Keratinocyte (primary cell): ENCODE measurements at regions not wholly inside any gene's neighbourhood (a gene's known extent, or its start where the extent isn't known, plus 50 kb on each side); places are given as distances from the start of the nearest gene placed in this dataset.

Experiments
- DNase-seq: peaks from one replicate; pipeline ENCODE4 v3.0.0-alpha.2; 2011; ENCODE audit warnings: low read depth, missing footprints, low spot score
- FAIRE-seq: peaks from 2 replicates; lab custom pipeline; 2011; peaks lifted over from hg19 to GRCh38; lab: Jason Lieb, UNC
- H2AFZ ChIP-seq: 2 replicates; pipeline ENCODE4 v1.6.0; 2012; ENCODE audit warnings: low read length, control low read depth, inconsistent platforms; ENCODE audit not compliant: control insufficient read depth
- H3K27ac ChIP-seq: 2 replicates; pipeline ENCODE4 v1.5.1; 2011; ENCODE audit warnings: low read length; ENCODE audit not compliant: control insufficient read depth, insufficient read depth
- H3K27me3 ChIP-seq: 3 replicates; pipeline ENCODE4 v1.6.0; 2011; ENCODE audit warnings: low read length; ENCODE audit not compliant: control insufficient read depth, insufficient read depth; ENCODE audit errors: extremely low read depth
- H3K36me3 ChIP-seq, 2 experiments: 2 replicates in 1 of 2; 3 replicates in 1 of 2; pipeline ENCODE4 v1.5.1; 2011; ENCODE audit warnings: low read length in 2 of 2, mild to moderate bottlenecking in 1 of 2; ENCODE audit not compliant: control insufficient read depth in 2 of 2, insufficient read depth in 2 of 2; ENCODE audit errors: extremely low read depth in 1 of 2
- H3K4me1 ChIP-seq: 3 replicates; pipeline ENCODE4 v1.5.1; 2011; ENCODE audit warnings: low read length; ENCODE audit not compliant: control insufficient read depth, insufficient read depth; ENCODE audit errors: extremely low read depth
- H3K4me2 ChIP-seq: 3 replicates; pipeline ENCODE4 v1.6.0; 2011; ENCODE audit warnings: low read depth, low read length; ENCODE audit not compliant: control insufficient read depth, insufficient read depth; ENCODE audit errors: extremely low read depth
- H3K4me3 ChIP-seq, 3 experiments: fragments of 200-600 bp in 1 of 3; sonication (generic) in 1 of 3; 2 replicates in 2 of 3; 3 replicates in 1 of 3; pipeline ENCODE4 v1.5.1; 2011 to 2016; ENCODE audit warnings: low read length in 3 of 3, mild to moderate bottlenecking in 3 of 3, control low read depth in 2 of 3, inconsistent platforms in 1 of 3, low read depth in 1 of 3, mixed read lengths in 1 of 3, mixed run types in 1 of 3, moderate library complexity in 1 of 3; ENCODE audit not compliant: control insufficient read depth in 2 of 3, insufficient read depth in 2 of 3; ENCODE audit errors: extremely low read depth in 1 of 3
- H3K79me2 ChIP-seq: 2 replicates; pipeline ENCODE4 v1.6.0; 2012; ENCODE audit warnings: low read length; ENCODE audit not compliant: control insufficient read depth, insufficient read depth
- H3K9ac ChIP-seq: 3 replicates; pipeline ENCODE4 v1.6.0; 2011; ENCODE audit warnings: low read length; ENCODE audit not compliant: control insufficient read depth, insufficient read depth; ENCODE audit errors: extremely low read depth
- H3K9me1 ChIP-seq: 3 replicates; pipeline ENCODE4 v1.6.0; 2011; ENCODE audit warnings: low read length; ENCODE audit not compliant: control insufficient read depth, insufficient read depth; ENCODE audit errors: extremely low read depth
- H3K9me3 ChIP-seq: 2 replicates; pipeline ENCODE4 v1.5.1; 2012; ENCODE audit warnings: low read depth, low read length; ENCODE audit not compliant: control insufficient read depth
- H4K20me1 ChIP-seq: 3 replicates; pipeline ENCODE4 v1.6.0; 2011; ENCODE audit warnings: low read length; ENCODE audit not compliant: control insufficient read depth, insufficient read depth; ENCODE audit errors: extremely low read depth
- EZH2 ChIP-seq: IDR thresholded peaks from one replicate; pipeline ENCODE4 v1.6.1; 2012; ENCODE audit warnings: inconsistent platforms, mild to moderate bottlenecking, low read length, moderate library complexity
- dilution Hi-C: fragments of 300-500 bp; cut with MboI; formaldehyde crosslinking; loops from one replicate; pipeline ENCODE4 v1.7.0; 2020; ENCODE audit warnings: low sequenced_read_pairs; ENCODE audit not compliant: extremely low pct_ligation_motif_present
- TF ChIP-seq, protein P1 (sequence below), 3 experiments: IDR thresholded peaks in 1 of 3; conservative IDR thresholded peaks in 1 of 3; optimal IDR thresholded peaks in 1 of 3; 2 replicates in 2 of 3; 3 replicates in 1 of 3; pipeline versions ENCODE3 to v1.5.1; 2011; ENCODE audit warnings: low read length in 3 of 3, mild to moderate bottlenecking in 3 of 3, moderate library complexity in 2 of 3, control low read depth in 1 of 3, inconsistent platforms in 1 of 3; ENCODE audit not compliant: insufficient read depth in 2 of 3; ENCODE audit errors: extremely low read depth in 1 of 3

DNA sequence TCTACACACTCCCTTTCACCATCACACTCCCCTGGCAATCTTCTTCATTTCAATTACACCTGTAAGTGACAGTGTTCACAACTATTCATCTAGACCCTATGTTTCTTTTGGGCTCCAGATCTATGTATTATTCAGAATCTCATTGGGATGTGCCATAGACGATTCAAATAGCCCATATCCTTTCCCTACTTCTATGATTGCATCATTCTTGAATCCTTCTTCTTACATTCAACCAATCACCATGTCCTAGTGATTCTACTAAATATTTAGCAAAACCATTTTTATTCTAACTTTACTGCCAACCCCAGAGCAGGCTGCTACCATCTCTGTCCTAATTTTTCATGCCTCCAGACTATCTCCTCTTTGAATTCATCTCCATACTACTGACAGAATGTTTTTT lies 106.4 kb downstream of the TDRD15 start:
- Histone ChIP-seq H3K36me3 (no peaks in the 10 kb centered on the region), H3K27ac (no peak overlapping the region), H3K79me2 (no peaks in the 10 kb centered on the region), H2AFZ (no peak overlapping the region), H4K20me1 (no peaks in the 10 kb centered on the region), H3K4me3 (no peak overlapping the region), H3K27me3 (no peaks in the 10 kb centered on the region), H3K9me3 (no peaks in the 10 kb centered on the region), H3K4me2 (no peak overlapping the region), H3K9me1 (no peaks in the 10 kb centered on the region), H3K4me1 (no peaks in the 10 kb centered on the region), H3K9ac (no peak overlapping the region)
- DNase-seq (no peak), FAIRE-seq (no peak)
- dilution Hi-C loops, result no loop called here
- no peak for TF ChIP-seq EZH2
- TF ChIP-seq, protein P1, sequence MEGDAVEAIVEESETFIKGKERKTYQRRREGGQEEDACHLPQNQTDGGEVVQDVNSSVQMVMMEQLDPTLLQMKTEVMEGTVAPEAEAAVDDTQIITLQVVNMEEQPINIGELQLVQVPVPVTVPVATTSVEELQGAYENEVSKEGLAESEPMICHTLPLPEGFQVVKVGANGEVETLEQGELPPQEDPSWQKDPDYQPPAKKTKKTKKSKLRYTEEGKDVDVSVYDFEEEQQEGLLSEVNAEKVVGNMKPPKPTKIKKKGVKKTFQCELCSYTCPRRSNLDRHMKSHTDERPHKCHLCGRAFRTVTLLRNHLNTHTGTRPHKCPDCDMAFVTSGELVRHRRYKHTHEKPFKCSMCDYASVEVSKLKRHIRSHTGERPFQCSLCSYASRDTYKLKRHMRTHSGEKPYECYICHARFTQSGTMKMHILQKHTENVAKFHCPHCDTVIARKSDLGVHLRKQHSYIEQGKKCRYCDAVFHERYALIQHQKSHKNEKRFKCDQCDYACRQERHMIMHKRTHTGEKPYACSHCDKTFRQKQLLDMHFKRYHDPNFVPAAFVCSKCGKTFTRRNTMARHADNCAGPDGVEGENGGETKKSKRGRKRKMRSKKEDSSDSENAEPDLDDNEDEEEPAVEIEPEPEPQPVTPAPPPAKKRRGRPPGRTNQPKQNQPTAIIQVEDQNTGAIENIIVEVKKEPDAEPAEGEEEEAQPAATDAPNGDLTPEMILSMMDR (optimal IDR thresholded peaks at IDR 0.05 in 1 of 3, IDR thresholded peaks at IDR 0.05 in 1 of 3, conservative IDR thresholded peaks at IDR 0.05 in 1 of 3; ENCODE audit: extremely low read depth in 1 of 3, insufficient read depth in 2 of 3, low read length in 3 of 3), result no peak

DNA sequence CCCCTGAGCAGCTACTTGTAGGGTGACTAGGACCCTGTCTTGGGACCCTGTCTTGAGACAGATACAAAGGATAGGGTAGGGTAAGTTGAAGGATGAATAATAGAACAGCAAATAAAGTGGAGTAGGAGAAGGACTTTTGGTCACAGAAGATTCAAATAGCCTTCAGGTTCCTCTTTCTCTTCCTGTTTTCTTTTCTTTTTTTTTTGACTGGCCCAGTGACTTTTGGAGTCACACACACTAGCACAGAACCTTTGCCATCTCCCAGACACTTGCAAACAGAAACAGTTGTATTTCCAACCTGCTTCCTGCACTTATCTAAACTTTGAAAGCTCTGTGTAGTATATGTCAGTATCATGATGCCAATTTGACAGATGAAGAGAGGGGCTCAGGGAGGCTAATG lies 108.2 kb downstream of the TDRD15 start:
- Histone ChIP-seq H3K27me3 (no peaks in the 10 kb centered on the region), H3K4me3 (no peak overlapping the region), H3K4me1 (no peaks in the 10 kb centered on the region), H3K9ac (no peak overlapping the region), H3K9me3 (no peaks in the 10 kb centered on the region), H2AFZ (no peak overlapping the region), H3K79me2 (no peaks in the 10 kb centered on the region), H3K36me3 (no peaks in the 10 kb centered on the region), H3K4me2 (no peak overlapping the region), H3K9me1 (no peaks in the 10 kb centered on the region), H3K27ac (no peak overlapping the region), H4K20me1 (no peaks in the 10 kb centered on the region)
- no peak for DNase-seq
- FAIRE-seq, result no peak
- dilution Hi-C loops, result no loop called here
- TF ChIP-seq EZH2, result no peak
- TF ChIP-seq, protein P1 (optimal IDR thresholded peaks at IDR 0.05 in 1 of 3, IDR thresholded peaks at IDR 0.05 in 1 of 3, conservative IDR thresholded peaks at IDR 0.05 in 1 of 3; ENCODE audit: extremely low read depth in 1 of 3, insufficient read depth in 2 of 3, low read length in 3 of 3), result no peak
